Tibial nerve (tissue), 4 donors: ENCODE measurements at regions not wholly inside any gene's neighbourhood (a gene's known extent, or its start where the extent isn't known, plus 50 kb on each side); places are given as distances from the start of the nearest gene placed in this dataset.

ENCODE experiments used
- CTCF ChIP-seq, 5 experiments: fragments of 200-600 bp in 3 of 5; fragments of 450-650 bp in 2 of 5; sonication (generic) in 3 of 5; IDR thresholded peaks; one replicate each; pipeline ENCODE4 v1.5.1; 2016 to 2019; ENCODE audit warnings: antibody characterized with exemption in 5 of 5, mild to moderate bottlenecking in 3 of 5, moderate library complexity in 2 of 5
- EP300 ChIP-seq, 2 donors: sonication (generic); formaldehyde crosslinking; IDR thresholded peaks; one replicate each; pipeline ENCODE4 v1.6.1; 2017; ENCODE audit warnings: antibody characterized with exemption in 2 of 2, mild to moderate bottlenecking in 1 of 2
- POLR2A ChIP-seq, 2 donors: fragments of 450-650 bp; IDR thresholded peaks; one replicate each; pipeline ENCODE4 v1.6.1; 2017; ENCODE audit warnings: antibody characterized with exemption in 2 of 2, mild to moderate bottlenecking in 2 of 2, moderate library complexity in 2 of 2

- TF ChIP-seq CTCF (IDR thresholded peaks at IDR 0.05) (no peak), POLR2A (IDR thresholded peaks at IDR 0.05) (no peak), EP300 (IDR thresholded peaks at IDR 0.05) (no peak)
These were observed 64.0 kb upstream of the ACKR3 start for GRCh38 chr2:236505648-236506047.
